IPS DF 6.9 (cell line): ENCODE measurements at regions not wholly inside any gene's neighbourhood (a gene's known extent, or its start where the extent isn't known, plus 50 kb on each side); places are given as distances from the start of the nearest gene placed in this dataset.

Source experiments
- DNase-seq: peaks from one replicate; pipeline ENCODE4 v3.0.0-alpha.2; 2013; ENCODE audit warnings: low read depth, low spot score
- H3K27ac ChIP-seq: one replicate; pipeline ENCODE4 v1.5.1; 2013; ENCODE audit warnings: low read length, control low read depth
- H3K27me3 ChIP-seq: 2 replicates; pipeline ENCODE4 v1.6.1; 2013; ENCODE audit warnings: mild to moderate bottlenecking, low read length; ENCODE audit not compliant: control insufficient read depth, insufficient read depth
- H3K36me3 ChIP-seq: 2 replicates; pipeline ENCODE4 v1.6.1; 2013; ENCODE audit warnings: low read length; ENCODE audit not compliant: control insufficient read depth, insufficient read depth
- H3K4me1 ChIP-seq: 2 replicates; pipeline ENCODE4 v1.6.1; 2013; ENCODE audit warnings: low read length; ENCODE audit not compliant: control insufficient read depth, insufficient read depth
- H3K4me3 ChIP-seq: 2 replicates; pipeline ENCODE4 v1.5.1; 2013; ENCODE audit warnings: mild to moderate bottlenecking, low read length
- H3K9me3 ChIP-seq: 2 replicates; pipeline ENCODE4 v1.6.1; 2013; ENCODE audit warnings: low read length, inconsistent platforms; ENCODE audit not compliant: control insufficient read depth, insufficient read depth
- WGBS: extraction: QIAGEN DNeasy Blood & Tissue Kit; methylation state at CpG from one replicate; pipeline ENCODE4 v1.1.7; 2013; ENCODE audit warnings: mixed read lengths, missing lambda C conversion rate; ENCODE audit not compliant: insufficient read length, insufficient coverage; 5-methylcytosine and 5-hydroxymethylcytosine counted together

DNA sequence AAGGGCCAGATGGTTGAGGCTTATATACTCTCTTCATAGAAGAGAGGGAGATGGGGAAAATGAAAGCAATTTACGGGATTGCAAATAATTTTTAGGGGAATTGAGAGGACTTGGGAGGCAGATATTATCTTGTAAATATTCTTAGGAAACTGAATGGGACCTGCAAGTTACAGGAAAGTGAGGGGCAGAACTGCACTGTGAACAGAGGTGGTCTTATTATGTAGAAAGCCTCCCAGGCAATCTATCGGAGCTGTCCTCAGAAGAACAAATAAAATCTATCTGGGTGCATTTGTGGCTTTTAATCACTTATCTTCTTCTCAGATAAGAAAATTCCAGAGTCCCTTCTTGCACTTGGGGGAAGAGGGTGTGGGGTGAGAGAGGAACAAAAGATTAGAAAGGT lies 223.5 kb downstream of the RHOU start:
- Histone ChIP-seq H3K4me3 (no peak overlapping the region), H3K9me3 (no peaks in the 10 kb centered on the region), H3K27me3 (no peaks in the 10 kb centered on the region), H3K27ac (no peak overlapping the region), H3K36me3 (no peaks in the 10 kb centered on the region), H3K4me1 (0 out of 2 replicates have a peak, but pooled peaks cover 2% of the 10 kb centered on the region)
- no peak for DNase-seq
- no CpG with 5 or more reads among the region's 2 CpGs for WGBS

DNA sequence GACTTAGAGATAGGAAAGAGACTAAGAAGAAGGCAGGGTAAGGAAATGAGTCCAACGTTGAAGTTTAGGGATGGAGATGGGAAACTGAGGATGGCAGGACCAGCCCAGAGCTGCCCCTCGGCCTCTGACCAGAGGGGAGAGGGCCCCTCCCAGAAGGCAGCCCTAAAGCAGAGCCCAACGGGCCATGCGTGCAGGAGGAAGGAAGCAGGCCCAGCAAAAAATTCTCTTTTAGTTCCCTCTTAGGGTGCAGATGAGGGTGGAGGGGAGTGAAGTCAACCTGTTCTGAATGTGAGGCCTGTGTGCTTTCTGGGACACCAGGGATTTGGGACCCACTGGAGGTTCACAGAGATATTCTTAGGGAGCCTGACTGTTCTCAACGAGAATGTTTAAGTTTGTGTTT lies 225.4 kb downstream of the RHOU start:
- no peak overlapping the region for H3K27ac ChIP-seq
- no CpG with 5 or more reads among the region's 5 CpGs for WGBS
- H3K4me3 ChIP-seq: no peak overlapping the region
- no peaks in the 10 kb centered on the region for H3K36me3 ChIP-seq
- no peaks in the 10 kb centered on the region for H3K9me3 ChIP-seq
- no peaks in the 10 kb centered on the region for H3K27me3 ChIP-seq
- no peak for DNase-seq
- 0 out of 2 replicates have a peak, but pooled peaks cover 3% of the 10 kb centered on the region for H3K4me1 ChIP-seq

DNA sequence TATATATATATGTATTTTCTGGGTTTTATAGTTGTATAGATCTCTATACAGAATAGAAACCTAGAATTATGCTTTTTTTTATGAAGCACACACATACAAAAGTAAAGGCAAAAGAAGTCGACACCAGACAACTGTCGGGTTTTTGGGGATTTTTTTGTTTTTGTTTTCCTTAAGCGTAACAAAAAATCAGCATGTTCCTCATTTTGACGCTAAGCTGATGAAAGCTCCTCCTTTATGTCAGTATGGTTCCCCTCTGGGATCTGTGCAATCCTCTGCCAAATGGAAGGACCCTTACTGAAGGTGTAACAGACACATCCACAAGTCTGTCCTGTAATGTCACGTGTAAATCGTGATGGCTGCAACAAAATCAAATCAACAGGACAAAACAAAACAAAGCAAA lies 226.2 kb downstream of the RHOU start:
- no peaks in the 10 kb centered on the region for H3K36me3 ChIP-seq
- no peaks in the 10 kb centered on the region for H3K27me3 ChIP-seq
- H3K4me3 ChIP-seq: no peak overlapping the region
- 0 out of 2 replicates have a peak, but pooled peaks cover 3% of the 10 kb centered on the region for H3K4me1 ChIP-seq
- no CpG with 5 or more reads among the region's 6 CpGs for WGBS
- no peak for DNase-seq
- H3K27ac ChIP-seq: no peak overlapping the region
- no peaks in the 10 kb centered on the region for H3K9me3 ChIP-seq

DNA sequence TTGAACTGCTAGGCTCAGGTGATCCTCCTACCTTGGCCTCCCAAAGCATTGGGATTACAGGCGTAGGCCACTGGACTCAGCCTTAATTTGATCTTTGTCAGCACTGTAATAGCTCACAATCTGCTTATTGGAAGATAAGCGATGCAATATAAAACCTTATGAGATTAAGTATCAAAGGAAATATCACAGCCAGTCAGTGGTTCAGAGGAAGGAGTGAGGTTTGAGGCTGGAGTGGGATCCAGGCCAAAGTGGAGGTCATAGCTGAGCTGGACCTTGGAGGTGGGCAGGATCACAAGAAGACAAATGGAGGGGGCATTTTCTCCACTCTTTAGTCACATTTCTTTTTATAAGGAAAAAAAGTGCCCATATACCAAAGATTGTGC lies 228.5 kb downstream of the RHOU start:
- Histone ChIP-seq H3K36me3 (no peaks in the 10 kb centered on the region), H3K4me3 (no peak overlapping the region), H3K4me1 (0 out of 2 replicates have a peak, but pooled peaks cover 3% of the 10 kb centered on the region), H3K27me3 (no peaks in the 10 kb centered on the region), H3K9me3 (no peaks in the 10 kb centered on the region), H3K27ac (no peak overlapping the region)
- no CpG with 5 or more reads among the region's 2 CpGs for WGBS
- DNase-seq: no peak

DNA sequence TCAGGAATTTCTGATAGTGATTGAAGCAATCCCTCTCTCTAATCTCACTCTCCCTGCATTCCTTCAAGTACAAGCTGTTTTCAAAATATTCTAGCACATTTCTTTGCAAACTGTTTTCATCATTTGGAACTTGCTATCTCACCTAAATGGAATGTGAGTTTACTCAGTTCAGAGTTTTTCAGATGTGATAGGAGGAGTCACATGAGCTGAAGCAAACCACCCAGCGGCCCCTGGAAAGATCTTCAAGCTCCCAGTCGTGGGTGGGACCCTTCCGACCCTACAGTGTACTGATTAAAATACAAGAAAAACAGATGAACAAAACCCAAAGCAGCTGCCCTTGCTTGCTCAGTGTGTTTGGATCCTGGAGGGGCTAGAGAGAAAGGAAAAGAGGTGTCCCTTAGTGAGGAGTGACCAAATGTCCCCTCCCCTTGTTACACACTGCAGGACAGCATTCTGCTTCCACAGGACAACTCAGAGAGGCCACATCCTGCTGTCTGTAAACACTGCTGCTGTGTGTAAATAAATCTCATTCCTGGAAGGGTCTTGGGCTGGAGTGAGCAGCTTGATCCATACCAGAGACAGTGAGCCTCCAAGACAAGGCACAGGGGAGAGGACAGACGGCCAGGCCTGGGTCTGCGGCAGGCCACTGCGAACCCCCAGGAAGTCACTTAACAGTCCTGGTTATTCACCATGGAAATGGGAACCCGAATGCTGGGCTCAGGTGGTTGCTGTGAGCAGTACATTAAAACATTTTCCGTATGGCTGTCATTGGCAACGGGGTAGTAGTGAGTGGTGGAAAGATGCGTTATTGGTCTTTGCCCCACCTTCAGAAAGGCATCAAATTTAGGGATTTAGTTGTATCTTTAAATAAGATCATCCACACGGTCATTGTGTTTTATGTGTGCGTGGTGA lies 229.2 kb downstream of the RHOU start:
- DNase-seq: no peak
- Histone ChIP-seq H3K27me3 (no peaks in the 10 kb centered on the region), H3K27ac (no peak overlapping the region)

DNA sequence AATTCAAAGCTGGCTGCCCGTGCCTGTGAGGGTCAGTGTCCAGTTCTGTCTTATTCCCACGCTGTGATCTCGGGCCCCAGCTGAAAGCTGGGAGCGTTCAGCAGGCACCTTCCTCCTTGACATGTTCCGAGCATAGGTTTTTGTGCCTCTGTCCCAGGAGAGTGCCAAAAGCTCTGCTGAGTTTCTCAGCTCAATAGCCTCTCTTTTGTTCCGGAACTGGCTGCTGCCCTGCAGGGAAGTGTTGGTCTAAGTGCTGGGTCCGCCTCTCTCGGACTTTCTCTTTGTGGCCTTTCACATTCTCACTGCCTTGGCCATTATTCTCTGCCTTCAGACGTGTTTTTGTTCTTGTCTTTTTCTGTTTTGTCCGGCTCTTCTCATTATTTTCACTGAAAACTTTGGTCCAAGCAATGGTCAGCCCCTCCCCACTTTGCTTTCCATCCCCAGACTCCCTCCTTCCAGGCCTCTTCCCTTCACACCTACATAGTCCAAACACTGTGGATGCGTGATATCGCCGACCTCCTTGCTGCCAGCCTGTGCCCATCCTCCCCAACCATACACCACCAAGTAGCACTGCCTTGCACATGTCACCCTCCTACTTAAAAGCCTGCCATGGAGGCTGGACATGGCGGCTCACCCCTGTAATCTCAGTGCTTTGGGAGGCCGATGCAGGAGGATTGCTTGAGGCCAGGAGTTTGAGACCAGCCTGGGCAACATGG lies 233.8 kb downstream of the RHOU start:
- Histone ChIP-seq H3K9me3 (no peaks in the 10 kb centered on the region), H3K4me3 (no peak overlapping the region), H3K27me3 (no peaks in the 10 kb centered on the region), H3K27ac (no peak overlapping the region), H3K36me3 (no peaks in the 10 kb centered on the region), H3K4me1 (0 out of 2 replicates have a peak, but pooled peaks cover 2% of the 10 kb centered on the region)
- no peak for DNase-seq
- no CpG with 5 or more reads among the region's 15 CpGs for WGBS

More for the DNA sequence above, 229.2 kb downstream of the RHOU start:
- H3K9me3 ChIP-seq: no peaks in the 10 kb centered on the region
- H3K4me1 ChIP-seq: 0 out of 2 replicates have a peak, but pooled peaks cover 3% of the 10 kb centered on the region
- no peak overlapping the region for H3K4me3 ChIP-seq
- no peaks in the 10 kb centered on the region for H3K36me3 ChIP-seq
- WGBS: no CpG with 5 or more reads among the region's 12 CpGs

- Histone ChIP-seq H3K36me3 (no peaks in the 10 kb centered on the region), H3K4me1 (no peaks in the 10 kb centered on the region), H3K9me3 (no peaks in the 10 kb centered on the region), H3K27me3 (no peaks in the 10 kb centered on the region), H3K4me3 (no peak overlapping the region), H3K27ac (no peak overlapping the region)
- no CpG with 5 or more reads among the region's 11 CpGs for WGBS
- DNase-seq: no peak
Measured at GRCh38 chr1:228969953-228970800, 234.9 kb downstream of the RHOU start.

DNA sequence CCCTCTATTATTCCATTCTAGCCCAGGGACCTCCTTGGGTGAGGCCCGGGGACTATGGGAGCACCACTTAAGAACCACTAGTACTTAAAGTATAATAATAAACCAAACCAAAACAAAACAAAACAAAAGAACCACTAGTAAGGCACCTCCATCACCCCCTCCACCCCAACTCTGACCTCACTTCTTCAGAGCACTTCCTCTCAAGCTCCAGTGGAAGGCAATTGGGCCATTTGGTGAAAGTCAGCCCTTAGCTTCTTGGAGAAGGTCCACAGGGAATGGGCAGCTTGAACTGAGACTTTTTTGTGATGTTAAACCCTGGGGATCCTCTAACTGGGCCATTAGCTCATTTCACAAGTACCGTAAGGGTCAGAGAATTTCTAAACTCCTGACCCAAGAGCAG lies 237.3 kb downstream of the RHOU start:
- no peaks in the 10 kb centered on the region for H3K9me3 ChIP-seq
- H3K4me3 ChIP-seq: no peak overlapping the region
- H3K4me1 ChIP-seq: 0 out of 2 replicates have a peak, but pooled peaks cover under 1% of the 10 kb centered on the region
- H3K36me3 ChIP-seq: no peaks in the 10 kb centered on the region
- H3K27ac ChIP-seq: no peak overlapping the region
- no CpG with 5 or more reads among the region's 2 CpGs for WGBS
- no peaks in the 10 kb centered on the region for H3K27me3 ChIP-seq
- DNase-seq: no peak

DNA sequence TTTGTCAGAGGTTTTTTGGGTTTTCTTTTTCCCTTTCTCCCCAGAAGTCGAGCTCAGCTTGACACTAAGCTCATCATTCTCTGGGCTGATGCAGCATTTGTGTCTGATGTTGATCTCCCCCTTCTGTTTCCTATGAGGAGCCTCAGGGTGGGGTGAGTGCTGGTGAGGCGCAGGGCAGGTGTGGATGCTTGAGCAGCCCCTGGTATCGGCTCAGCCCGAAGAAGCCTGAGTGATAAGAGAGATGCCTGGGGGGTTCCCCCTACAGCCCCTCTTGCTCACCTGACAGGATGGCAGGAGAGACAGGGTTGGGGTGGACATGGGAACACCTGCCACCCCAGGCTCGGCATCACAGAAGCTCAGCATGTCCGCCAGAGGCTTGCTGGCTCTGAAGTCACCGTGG lies 239.0 kb downstream of the RHOU start:
- no peaks in the 10 kb centered on the region for H3K27me3 ChIP-seq
- H3K9me3 ChIP-seq: no peaks in the 10 kb centered on the region
- no peaks in the 10 kb centered on the region for H3K36me3 ChIP-seq
- no CpG with 5 or more reads among the region's 7 CpGs for WGBS
- H3K27ac ChIP-seq: no peak overlapping the region
- no peak overlapping the region for H3K4me3 ChIP-seq
- H3K4me1 ChIP-seq: peaks cover 7% of the 10 kb centered on the region; the same call in 1 of the 2 replicates
- DNase-seq: no peak
